ENCODE measurements at regions not wholly inside any gene's neighbourhood (a gene's known extent, or its start where the extent isn't known, plus 50 kb on each side); places are given as distances from the start of the nearest gene placed in this dataset.
"Not testable (repeated sequence)": the region's sequence is repeated elsewhere in the genome, so short reads cannot be mapped to it uniquely, and the experiment has no call there.

DNA sequence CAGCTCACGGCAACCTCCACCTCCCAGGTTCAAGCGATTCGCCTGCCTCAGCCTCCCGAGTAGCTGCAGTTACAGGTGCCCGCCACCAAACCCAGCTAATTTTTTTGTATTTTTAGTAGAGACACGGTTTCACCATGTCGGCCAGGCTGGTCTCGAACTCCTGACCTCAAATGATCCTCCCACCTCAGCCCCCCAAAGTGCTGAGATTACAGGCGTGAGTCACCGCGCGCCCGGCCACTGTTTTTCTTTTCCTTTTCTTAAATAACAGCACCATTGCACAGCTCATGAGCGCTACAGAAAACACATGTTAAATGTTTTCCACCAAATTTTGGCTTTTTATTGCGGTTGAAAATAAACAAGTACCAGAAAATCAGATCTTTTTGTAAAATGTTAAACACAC lies 195.5 kb downstream of the CRLF2 start:
- DNase-seq (ENCODE audit: low read depth) = not testable (repeated sequence)

DNA sequence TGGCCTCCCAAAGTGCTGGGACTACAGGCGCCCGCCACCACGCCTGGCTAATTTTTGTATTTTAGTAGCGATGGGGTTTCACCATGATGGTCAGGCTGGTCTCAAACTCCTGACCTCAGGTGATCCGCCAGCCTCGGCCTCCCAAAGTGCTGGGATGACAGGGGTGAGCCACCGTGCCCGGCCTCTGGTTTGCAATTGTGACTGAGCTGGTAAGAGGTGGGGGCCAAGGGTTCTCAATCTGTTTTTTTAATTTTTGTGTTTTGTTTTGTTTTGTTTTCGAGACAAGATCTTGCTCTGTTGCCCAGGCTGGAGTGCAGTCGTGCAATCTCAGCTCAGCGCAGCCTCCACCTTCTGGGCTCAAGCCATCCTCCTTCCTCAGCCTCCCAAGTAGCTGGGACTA lies 196.2 kb downstream of the CRLF2 start:
- DNase-seq (ENCODE audit: low read depth) = not testable (repeated sequence)

DNA sequence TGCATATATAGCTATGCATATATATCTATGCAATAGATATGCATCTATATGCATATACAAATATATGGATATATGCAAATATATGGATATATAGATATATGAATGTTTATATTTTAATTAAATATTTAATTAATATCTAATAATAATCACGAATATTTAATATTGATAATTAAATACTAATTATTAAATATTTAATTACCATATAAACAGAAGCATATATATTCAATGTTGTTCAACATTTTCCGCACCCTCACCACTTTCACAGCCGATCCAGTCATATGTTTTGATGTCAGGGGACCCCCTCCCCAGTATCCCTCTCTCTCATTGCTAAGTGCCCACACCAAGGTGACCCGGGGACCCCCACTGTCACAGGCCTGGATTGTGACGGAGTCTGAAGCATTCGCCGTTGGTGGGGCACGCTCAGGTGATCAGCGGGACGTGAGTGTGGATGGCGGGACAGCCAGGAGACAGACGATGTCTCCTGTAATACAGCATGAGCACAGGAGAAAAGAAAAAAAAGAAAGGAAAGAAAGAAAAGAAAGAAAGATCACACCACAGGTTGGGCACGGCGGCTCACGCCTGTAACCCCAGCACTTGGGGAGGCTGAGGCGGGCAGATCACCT lies 199.7 kb downstream of the CRLF2 start:
- no peak for DNase-seq (ENCODE audit: low read depth)

DNA sequence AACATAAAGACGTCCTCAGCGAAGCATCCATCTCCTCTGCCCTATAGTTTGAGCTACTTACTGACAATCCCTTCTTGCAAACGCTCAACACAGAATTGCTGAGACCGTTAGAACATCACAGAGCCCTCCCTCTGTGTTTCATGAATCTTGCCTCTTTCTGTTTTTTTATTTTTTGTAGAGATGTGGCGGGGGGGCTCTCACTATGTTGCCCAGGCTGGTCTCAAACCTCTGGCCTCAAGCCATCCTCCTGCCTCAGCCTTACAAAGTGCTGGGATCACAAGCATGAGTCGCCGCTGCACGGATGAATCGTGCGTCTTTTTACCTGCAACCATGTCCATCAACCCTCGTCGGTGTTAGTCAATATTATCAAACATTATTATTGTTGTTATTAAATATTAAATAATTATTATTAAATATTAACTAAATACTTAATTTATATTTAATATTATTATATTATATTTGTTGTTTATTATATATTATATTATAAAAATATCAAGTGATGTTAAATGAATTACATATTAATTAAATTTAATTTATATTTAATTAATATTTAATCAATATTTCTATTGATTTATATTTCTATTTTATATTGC lies 200.7 kb downstream of the CRLF2 start:
- DNase-seq (ENCODE audit: low read depth) = no peak

DNA sequence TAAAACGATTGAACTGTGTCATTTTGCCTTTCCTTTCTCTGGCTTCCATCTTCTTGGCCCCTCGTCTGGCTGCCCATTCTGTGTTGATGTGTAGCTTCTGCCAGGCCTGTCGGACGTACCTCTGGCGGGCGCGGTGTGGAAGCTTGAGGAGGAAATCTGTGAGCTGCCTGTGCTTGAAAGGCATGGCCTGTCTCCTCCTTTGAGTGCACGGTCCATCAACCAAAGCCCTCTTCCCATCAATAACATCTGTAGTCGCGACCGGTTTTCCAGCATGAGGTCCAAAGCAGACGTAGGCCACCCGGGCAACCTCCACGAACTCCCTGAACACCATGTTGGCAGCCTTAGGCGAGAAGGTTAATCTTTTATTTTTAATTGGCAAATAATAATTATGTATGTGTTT lies 202.7 kb downstream of the CRLF2 start:
- DNase-seq (ENCODE audit: low read depth) = no peak

DNA sequence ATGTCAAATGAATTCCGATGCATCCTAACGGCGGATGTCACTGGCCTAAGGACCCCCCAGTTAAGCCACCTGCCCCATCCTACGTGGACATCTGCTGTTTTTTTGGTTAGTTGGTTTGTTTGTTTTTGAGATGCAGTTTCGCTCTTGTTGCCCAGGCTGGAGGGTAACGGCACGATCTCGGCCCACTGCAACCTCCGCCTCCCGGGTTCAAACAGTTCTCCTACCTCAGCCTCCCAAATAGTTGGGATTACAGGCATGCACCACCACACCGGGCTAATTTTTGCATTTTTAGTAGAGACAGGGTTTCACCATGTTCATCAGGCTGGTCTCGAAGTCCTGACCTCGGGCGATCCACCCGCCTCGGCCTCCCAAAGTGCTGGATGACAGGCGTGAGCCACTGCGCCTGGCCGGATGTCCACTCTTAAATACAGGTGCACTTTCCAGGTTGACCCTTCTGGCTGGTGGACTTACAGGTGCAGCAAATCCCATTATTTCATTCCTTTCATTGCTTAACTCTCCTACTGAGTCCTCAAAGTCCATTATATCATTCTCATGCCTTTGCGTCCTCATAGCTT lies 206.2 kb downstream of the CRLF2 start:
- DNase-seq (ENCODE audit: low read depth) = no peak

DNA sequence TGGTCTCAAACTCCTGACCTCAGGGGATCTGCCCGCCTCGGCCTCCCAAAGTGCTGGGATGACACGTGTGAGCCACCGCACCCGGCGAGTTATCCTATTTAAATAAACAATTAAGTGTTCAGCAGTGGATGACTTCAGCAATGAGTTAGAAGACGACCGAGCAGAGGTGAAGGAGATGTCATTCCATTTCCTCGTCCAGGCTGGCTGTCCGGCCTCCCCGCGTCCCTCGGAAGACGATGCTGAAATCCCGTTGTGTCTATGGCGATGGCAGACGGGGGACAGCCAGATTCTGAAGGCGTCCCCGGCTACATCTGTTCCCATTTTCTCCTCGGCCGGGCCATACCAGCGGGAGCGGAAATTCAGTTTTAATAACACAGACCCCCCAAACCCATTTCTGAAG lies 209.8 kb downstream of the CRLF2 start:
- no peak for DNase-seq (ENCODE audit: low read depth)

DNA sequence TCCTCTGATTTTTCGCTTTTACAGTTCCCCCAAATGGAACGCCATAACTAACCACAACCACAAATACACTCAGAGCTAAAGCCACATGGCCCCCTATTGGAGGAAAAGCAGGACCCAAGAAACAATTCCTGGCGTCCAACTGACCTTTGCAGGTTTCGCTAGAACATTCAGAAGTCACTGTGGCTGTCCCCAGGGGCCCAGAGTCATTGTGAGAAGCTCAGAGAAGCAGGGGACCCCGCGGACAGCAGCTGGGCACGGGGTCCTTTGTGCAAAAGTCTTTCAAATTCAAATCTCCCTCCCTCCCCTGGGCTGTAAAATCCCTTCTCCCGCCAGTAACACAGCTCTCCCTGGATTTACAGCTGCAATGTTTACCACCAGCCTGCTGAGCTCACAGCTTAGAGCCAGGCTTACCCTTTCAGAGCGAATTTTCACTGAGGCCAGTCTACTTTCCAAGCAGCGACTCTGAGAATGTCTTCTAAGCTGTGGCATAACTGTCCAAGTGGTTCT lies 214.8 kb downstream of the CRLF2 start:
- no peak for DNase-seq (ENCODE audit: low read depth)

DNA sequence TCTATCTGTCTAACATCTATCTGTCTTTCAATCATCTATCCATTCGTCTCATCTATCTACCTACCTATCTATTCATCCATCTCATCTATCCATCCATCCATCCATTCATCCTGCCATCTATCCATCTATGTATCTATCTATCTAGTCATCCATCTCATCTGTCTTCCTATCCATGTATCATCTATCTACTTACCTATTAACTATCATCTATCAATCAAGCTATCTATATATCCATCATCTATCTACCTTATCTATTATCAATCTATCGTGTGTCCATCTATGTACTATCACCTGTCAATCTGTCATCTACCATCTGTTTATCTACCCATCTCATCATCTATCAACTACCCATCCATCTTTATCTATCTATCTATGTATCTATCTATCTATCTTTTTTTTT lies 217.7 kb downstream of the CRLF2 start:
- DNase-seq (ENCODE audit: low read depth) = no peak

DNA sequence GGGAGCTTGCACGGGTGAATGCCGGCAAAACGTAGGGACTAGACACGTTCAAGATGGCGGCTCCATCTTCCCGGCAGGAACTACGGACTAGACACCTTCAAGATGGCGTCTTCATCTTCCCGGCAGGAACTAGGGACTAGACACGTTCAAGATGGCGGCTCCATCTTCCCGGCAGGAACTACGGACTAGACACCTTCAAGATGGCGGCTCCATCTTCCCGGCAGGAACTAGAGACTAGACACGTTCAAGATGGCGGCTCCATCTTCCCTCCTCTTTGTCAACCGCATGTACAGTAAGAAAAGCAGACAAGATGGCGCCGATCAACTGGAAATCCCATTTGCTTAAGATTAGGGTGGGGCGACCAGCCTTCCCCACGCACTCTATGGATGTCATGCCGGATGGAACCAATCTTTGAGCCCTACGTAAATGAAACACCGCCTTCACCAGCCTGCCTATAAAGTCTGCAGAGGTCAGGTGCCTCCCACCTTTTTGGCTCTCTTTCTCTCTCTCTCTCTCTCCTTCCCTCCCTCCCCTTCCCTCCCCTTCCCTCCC lies 222.4 kb downstream of the CRLF2 start:
- peak; percentile 87 for DNase-seq (ENCODE audit: low read depth)

DNA sequence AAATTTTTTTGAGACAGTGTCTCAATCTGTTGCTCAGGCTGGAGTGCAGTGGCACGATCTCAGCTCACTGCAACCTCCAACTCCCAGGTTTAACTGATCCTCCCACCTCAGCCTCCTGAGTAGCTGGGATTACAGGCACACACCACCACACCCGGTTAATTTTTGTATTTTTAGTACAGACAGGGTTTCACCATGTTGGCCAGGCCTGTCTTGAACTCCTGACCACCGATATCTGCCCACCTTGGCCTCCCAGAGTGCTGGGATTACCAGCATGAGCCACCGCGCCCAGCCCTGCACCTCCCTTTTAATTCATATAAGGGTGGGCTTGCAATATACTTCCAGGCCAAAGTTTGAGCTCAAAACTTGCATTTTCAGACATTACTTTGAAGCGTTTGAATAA lies 223.9 kb downstream of the CRLF2 start:
- not testable (repeated sequence) for DNase-seq (ENCODE audit: low read depth)

DNA sequence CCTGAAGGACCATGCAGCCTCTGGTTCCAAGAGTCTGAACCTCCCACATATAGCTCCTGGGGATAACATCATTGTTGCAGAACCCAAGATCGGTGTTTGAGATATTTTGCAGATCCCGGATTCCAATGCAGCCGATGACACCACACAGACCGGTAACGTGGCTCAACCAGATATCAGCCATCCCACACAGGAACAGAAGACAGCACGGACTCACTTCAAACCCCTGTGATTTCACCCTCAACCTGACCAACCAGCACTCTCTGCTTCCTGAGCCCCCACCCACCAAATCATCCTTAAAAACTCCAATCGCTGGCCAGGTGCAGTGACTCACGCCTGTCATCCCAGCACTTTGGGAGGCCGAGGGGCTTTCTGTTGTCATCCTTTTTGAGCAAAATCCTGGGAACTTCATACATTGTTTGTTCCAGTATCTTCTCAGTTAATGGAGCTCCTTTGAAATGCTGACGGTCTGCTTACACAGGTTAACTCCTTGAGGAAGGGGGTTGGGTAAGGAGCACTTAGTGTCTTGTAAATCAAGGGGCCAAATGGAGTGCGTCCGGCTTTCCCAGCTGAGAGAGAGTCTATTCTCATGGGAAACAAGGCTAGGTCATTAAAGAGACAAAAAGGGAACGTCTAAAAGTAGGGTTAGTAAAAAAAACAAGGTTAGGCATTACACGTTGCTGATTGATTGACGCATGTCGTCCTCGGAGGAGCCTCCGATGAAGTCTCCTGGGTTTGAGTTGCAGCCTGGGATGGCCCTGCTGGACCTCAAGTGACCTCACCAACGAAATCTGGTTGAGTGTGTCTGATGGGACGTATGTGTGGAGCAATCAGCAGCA lies 230.4 kb downstream of the CRLF2 start:
- DNase-seq (ENCODE audit: low read depth) = no peak

DNA sequence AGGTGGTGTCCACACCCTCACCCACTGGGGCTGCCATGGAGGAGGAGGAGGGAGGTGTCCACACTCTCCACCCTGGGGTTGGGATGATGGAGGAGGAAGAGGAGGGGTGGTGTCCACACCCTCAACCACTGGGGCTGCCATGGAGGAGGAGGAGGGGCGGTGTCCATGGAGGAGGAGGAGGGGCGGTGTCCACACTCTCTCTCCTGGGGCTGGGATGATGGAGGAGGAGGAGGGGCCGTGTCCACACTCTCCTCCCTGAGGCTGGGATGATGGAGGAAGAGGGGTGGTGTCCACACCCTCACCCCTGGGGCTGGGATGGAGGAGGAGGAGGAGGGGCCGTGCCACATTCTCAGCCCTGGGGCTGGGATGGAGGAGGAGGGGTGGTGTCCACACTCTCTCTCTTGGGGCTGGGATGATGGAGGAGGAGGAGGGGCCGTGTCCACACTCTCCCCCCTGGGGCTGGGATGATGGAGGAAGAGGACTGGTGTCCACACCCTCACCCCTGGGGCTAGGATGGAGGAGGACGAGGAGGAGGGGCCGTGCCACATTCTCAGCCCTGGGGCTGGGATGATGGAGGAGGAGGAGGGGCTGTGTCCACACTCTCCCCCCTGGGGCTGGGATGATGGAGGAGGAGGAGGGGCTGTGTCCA lies 231.7 kb downstream of the CRLF2 start:
- DNase-seq (ENCODE audit: low read depth) = no peak

DNA sequence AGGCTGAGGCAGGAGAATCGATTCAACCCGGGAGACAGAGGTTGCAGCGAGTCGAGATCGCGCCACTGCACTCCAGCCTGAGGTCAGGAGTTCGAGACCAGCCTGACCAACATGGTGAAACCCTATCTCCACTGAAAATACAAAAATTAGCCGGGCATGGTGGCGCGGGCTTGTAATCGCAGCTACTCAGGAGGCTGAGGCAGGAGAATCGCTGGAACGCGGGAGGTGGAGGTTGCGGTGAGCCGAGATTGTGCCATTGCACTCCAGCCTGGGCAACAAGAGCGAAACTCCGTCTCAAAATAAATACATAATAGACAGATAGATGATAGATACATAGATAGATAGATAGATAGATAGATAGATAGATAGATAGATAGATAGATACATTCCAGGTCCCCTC lies 233.3 kb downstream of the CRLF2 start:
- not testable (repeated sequence) for DNase-seq (ENCODE audit: low read depth)

DNA sequence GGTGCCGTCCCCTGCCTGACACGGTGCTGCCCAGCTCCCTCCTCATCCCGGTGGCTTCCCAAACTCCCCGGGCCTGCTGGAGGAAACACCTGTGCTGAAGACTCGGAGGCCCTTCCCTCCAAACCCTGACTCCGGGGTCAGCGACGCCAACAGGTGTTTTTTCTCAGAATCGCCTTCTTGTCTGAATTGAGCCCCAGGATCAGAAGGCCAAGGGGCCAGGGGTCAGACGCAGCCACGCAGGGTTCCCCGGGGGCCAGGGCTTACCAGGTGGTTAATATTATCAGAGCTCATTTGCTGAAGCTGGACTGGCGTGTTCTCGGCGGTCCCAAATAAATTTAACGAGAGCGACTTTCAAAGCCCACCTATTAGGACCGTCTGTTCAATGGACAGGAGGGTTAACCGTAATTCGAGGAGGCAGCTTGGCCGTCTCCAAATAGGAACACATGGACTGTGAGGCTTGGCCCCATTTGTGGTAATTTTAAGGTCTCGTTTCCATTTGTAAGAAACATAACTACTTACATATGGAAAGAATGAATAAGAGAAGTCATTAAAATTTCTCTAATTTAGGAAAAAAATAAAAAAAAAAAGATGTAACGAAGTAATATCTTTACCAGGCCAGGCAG lies 239.3 kb downstream of the CRLF2 start:
- no peak for DNase-seq (ENCODE audit: low read depth)

DNA sequence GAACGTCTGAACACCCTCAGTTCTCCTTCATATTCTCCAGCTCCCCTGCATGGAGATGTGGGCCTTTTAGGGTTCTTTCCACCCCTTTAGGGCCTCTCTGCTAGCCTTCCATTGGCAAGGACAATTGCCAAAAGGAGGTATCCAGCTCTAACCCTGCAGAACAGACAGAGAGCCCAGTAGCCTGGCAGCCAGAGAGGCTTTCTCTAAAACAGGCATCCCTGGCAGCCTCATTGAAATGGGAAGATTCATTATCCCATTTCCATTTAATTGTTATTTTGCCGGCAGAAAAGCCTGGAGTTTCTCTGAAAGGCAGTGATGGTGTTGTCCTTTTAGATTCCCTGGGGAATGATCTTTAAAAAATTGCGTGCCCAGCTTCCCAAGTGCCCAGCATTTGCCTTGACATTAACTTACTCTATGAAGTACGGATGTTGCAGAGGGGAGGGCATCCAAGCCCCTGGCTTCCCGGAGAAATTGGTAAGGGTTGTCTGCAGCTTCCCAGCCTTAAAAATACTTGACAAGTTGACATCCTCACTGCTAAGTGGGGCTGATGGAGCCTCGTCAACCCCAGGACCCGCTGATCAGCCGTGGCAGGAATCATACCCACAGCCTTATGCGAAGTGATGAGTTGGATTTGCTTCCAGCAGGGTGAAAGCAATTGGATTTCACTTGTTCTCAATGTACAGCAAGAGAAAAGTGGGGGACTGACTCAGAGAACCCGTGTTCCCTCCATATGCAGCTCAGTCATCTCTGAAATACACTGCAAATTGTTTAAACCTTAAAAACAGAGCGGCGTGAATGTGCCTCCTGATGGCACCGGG lies 244.1 kb downstream of the CRLF2 start:
- DNase-seq (ENCODE audit: low read depth) = no peak

DNA sequence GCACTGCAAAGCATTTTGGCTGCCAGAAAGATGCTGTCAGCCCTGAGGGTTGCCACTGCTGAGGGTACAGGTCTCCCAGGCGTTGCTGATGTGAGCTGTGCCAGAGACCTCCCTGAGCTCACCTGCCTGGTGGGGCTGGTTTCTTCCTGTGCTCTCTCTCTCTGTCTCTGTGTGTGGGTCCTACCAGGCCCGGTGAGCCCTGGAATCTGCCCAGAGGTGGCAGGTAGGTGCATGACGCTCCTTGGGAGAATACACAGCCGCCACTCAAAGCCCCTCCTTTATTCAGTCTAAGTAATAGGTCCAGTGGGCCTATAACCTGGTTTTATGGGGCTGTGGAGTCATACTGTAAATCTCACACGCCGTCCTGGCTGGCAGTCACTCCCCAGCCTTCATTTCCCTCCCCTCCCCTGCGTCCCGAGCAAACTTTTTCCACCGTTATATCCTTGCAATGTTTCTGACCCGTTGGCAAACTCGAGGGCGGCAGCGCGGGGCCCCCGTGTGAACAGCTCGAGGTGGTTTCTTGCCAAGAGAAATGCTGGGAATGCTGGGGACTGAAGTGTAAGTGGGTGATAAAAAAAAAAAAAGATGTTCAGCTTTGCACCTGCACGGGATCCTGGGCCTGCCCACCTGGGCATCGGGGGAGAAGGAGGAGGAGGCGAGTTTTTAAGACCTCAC lies 245.9 kb downstream of the CRLF2 start:
- no peak for DNase-seq (ENCODE audit: low read depth)

DNA sequence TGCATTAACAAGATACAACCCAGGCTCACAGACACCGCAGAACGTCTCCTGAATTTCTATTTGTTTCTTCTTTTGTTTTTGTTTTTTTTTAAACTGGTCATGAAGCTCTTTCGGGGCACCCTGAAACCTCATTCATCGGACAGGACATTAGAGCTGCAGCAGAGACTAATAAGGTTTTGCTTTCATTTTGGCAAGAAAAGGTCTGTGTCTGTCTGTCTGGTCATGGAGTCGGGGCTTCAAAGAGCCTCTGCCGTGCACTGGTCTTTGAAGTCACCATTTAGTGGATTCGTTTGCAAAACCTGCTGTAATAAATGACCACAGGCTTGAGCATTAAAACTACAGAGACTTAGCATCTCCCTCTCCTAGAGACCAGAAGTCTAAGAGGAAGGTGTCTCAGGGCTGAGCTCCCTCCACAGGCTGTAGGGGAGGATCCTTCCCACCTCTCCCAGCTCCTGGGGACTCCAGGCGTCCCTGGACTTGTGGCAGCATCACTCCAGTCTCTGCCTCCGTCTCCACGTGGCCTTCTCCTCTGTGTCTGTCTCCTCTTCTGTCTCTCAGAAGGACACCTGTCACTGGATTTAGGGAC lies 247.5 kb downstream of the CRLF2 start:
- no peak for DNase-seq (ENCODE audit: low read depth)

DNA sequence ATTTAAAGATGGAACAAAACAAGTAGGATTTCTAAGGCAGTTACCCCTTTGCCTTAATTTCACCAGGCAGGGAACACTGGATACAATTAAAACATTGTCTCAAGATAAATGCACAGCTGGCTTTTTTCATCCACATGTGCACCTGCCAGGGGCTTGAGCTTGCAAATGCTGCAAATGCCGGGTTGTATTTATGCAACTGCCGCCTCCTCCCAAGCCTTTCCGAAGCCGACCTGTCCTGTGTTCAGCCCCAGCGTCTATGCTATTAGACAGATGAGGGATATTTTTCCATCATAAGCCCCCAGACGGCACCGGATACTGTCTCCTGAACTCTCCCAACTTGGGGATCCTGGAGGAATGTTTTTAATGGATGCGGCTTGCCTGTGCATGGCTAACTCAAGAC lies 251.6 kb downstream of the CRLF2 start:
- DNase-seq (ENCODE audit: low read depth) = no peak
